Gastroesophageal sphincter (tissue), 4 donors: ENCODE measurements at regions not wholly inside any gene's neighbourhood (a gene's known extent, or its start where the extent isn't known, plus 50 kb on each side); places are given as distances from the start of the nearest gene placed in this dataset.

Experiments used
- ATAC-seq: fragments of 150-250 bp; one replicate; pipeline ENCODE4 v1.9.1; 2016; ENCODE audit warnings: mild to moderate bottlenecking, moderate library complexity
- H3K27ac ChIP-seq, 4 donors: fragments of 200-600 bp; sonication (generic) in 3 of 4; 1 replicate in 3 of 4; 2 replicates in 1 of 4; pipeline ENCODE4 v1.5.1; 2016 to 2019
- H3K27me3 ChIP-seq: fragments of 200-600 bp; sonication (generic); one replicate; pipeline ENCODE4 v1.5.1; 2019
- H3K36me3 ChIP-seq, 2 donors: fragments of 200-600 bp; sonication (generic); one replicate each; pipeline ENCODE4 v1.5.1; 2019; ENCODE audit warnings: control low read depth in 1 of 2
- H3K4me1 ChIP-seq, 3 donors: fragments of 200-600 bp; sonication (generic); 1 replicate in 2 of 3; 2 replicates in 1 of 3; pipeline ENCODE4 v1.5.1; 2016 to 2019; ENCODE audit warnings: control low read depth in 2 of 3
- H3K4me3 ChIP-seq, 2 donors: fragments of 200-600 bp; sonication (generic); one replicate each; pipeline ENCODE4 v1.5.1; 2019; ENCODE audit warnings: mild to moderate bottlenecking in 1 of 2, moderate library complexity in 1 of 2
- H3K9me3 ChIP-seq, 3 donors: fragments of 200-600 bp; sonication (generic); one replicate each; pipeline ENCODE4 v1.5.1; 2017 to 2019; ENCODE audit warnings: control low read depth in 2 of 3
- CTCF ChIP-seq, 4 experiments: fragments of 200-600 bp in 2 of 4; fragments of 450-650 bp in 2 of 4; sonication (generic) in 1 of 4; IDR thresholded peaks; one replicate each; pipeline ENCODE4 v1.5.1; 2017 to 2019; ENCODE audit warnings: antibody characterized with exemption in 4 of 4, mild to moderate bottlenecking in 2 of 4, moderate library complexity in 2 of 4
- EP300 ChIP-seq: sonication (generic); formaldehyde crosslinking; IDR thresholded peaks from one replicate; pipeline ENCODE4 v1.6.1; 2017; ENCODE audit warnings: antibody characterized with exemption, mild to moderate bottlenecking
- POLR2A ChIP-seq, 2 donors: fragments of 450-650 bp; IDR thresholded peaks; one replicate each; pipeline ENCODE4 v1.6.1; 2017; ENCODE audit warnings: antibody characterized with exemption in 2 of 2, mild to moderate bottlenecking in 2 of 2, moderate library complexity in 1 of 2
- POLR2AphosphoS5 ChIP-seq: sonication (generic); formaldehyde crosslinking; IDR thresholded peaks from one replicate; pipeline ENCODE4 v1.6.1; 2017; ENCODE audit warnings: antibody characterized with exemption
- WGBS, 2 donors: methylation state at CpG; one replicate each; pipeline ENCODE4 v1.1.5; 2018; ENCODE audit warnings: low coverage in 1 of 2; 5-methylcytosine and 5-hydroxymethylcytosine counted together

- no peaks in the 10 kb centered on the region for H3K9me3 ChIP-seq
- no peaks in the 10 kb centered on the region for H3K4me1 ChIP-seq
- no peak for ATAC-seq
- TF ChIP-seq CTCF (IDR thresholded peaks at IDR 0.05) = no peak
- no peak for TF ChIP-seq POLR2AphosphoS5
- TF ChIP-seq EP300 = no peak
- no peak for TF ChIP-seq POLR2A (IDR thresholded peaks at IDR 0.05)
- H3K36me3 ChIP-seq = no peaks in the 10 kb centered on the region
- H3K27me3 ChIP-seq = no peaks in the 10 kb centered on the region
- no peak overlapping the region for H3K4me3 ChIP-seq
- 60 to 75% methylated on average over 3 of the region's 3 CpGs for WGBS, 2 donors
- H3K27ac ChIP-seq = no peak overlapping the region
Measured at GRCh38 chr4:137029026-137029425, 503.3 kb downstream of the PCDH18 start.

- 81 to 88% methylated on average over 4 to 5 of the region's 5 CpGs for WGBS, 2 donors
- Histone ChIP-seq H3K27me3 (no peaks in the 10 kb centered on the region), H3K27ac (no peak overlapping the region), H3K36me3 (no peaks in the 10 kb centered on the region), H3K9me3 (no peaks in the 10 kb centered on the region), H3K4me1 (no peaks in the 10 kb centered on the region), H3K4me3 (no peak overlapping the region)
- ATAC-seq = no peak
- no peak for TF ChIP-seq POLR2AphosphoS5
- no peak for TF ChIP-seq EP300
- no peak for TF ChIP-seq CTCF (IDR thresholded peaks at IDR 0.05)
- no peak for TF ChIP-seq POLR2A (IDR thresholded peaks at IDR 0.05)
Measured at GRCh38 chr4:137025484-137026059, 506.7 kb downstream of the PCDH18 start.

GRCh38 chr4:137015426-137016409, 516.6 kb downstream of the PCDH18 start:
- TF ChIP-seq POLR2AphosphoS5 (no peak), EP300 (no peak)
- WGBS, 2 donors = 15 to 18% methylated on average over 2 of the region's 2 CpGs

GRCh38 chr4:137000432-137000831, 531.9 kb downstream of the PCDH18 start:
- Histone ChIP-seq H3K27me3 (no peaks in the 10 kb centered on the region), H3K36me3 (no peaks in the 10 kb centered on the region), H3K27ac (no peak overlapping the region), H3K4me3 (no peak overlapping the region), H3K9me3 (peaks cover 0 to 15% (median 0%) of the 10 kb centered on the region in 3 donors), H3K4me1 (no peaks in the 10 kb centered on the region)
- no peak for ATAC-seq
- WGBS, 2 donors = no CpG with 5 or more reads among the region's 2 CpGs
- TF ChIP-seq EP300 (no peak), CTCF (IDR thresholded peaks at IDR 0.05) (no peak), POLR2A (IDR thresholded peaks at IDR 0.05) (no peak), POLR2AphosphoS5 (no peak)

More at GRCh38 chr4:137015426-137016409, 516.6 kb downstream of the PCDH18 start:
- Histone ChIP-seq H3K36me3 (no peaks in the 10 kb centered on the region), H3K9me3 (no peaks in the 10 kb centered on the region), H3K27me3 (no peaks in the 10 kb centered on the region), H3K4me1 (no peaks in the 10 kb centered on the region), H3K4me3 (no peak overlapping the region), H3K27ac (no peak overlapping the region)
- ATAC-seq = no peak

GRCh38 chr4:136992032-136992431, 540.3 kb downstream of the PCDH18 start:
- no peak overlapping the region for H3K4me3 ChIP-seq
- 61 to 69% methylated on average over 2 to 3 of the region's 3 CpGs for WGBS, 2 donors
- H3K27ac ChIP-seq = no peak overlapping the region
- H3K4me1 ChIP-seq = no peaks in the 10 kb centered on the region
- ATAC-seq = no peak
- H3K36me3 ChIP-seq = no peaks in the 10 kb centered on the region
- H3K27me3 ChIP-seq = no peaks in the 10 kb centered on the region
- TF ChIP-seq POLR2A (IDR thresholded peaks at IDR 0.05) (no peak), POLR2AphosphoS5 (no peak), CTCF (IDR thresholded peaks at IDR 0.05) (no peak), EP300 (no peak)
- peaks cover 0 to 3% (median 0%) of the 10 kb centered on the region in 3 donors for H3K9me3 ChIP-seq
